ENCODE measurements at regions not wholly inside any gene's neighbourhood (a gene's known extent, or its start where the extent isn't known, plus 50 kb on each side); places are given as distances from the start of the nearest gene placed in this dataset.

DNA sequence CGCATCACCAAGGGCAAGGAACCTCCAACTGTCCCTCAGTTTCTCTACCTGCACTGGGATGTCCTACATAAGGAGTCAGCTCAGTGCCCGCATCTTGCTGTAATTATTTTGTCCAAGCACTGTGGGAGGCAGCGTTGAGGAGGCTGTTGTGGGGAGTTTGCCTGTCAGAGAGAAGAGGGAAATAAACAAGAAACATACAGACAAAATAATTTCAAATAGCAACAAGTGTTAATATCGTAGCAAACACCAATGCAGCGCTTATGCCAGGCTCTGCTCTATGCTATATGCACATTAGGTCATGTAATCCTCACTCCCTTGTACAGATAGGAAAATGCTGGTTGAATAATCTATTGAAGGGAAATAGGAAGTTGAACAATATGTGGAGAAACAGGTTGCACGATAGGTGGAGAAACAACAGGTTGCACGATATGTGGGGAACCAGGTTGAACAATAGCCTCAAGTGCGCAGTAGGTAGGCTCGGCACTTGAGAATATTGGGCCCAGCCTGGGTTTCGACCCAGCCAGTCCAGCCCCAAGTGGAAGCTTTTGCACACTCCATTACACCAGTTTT lies 91.2 kb upstream of the SIRPA start:
- TF ChIP-seq, protein P1, sequence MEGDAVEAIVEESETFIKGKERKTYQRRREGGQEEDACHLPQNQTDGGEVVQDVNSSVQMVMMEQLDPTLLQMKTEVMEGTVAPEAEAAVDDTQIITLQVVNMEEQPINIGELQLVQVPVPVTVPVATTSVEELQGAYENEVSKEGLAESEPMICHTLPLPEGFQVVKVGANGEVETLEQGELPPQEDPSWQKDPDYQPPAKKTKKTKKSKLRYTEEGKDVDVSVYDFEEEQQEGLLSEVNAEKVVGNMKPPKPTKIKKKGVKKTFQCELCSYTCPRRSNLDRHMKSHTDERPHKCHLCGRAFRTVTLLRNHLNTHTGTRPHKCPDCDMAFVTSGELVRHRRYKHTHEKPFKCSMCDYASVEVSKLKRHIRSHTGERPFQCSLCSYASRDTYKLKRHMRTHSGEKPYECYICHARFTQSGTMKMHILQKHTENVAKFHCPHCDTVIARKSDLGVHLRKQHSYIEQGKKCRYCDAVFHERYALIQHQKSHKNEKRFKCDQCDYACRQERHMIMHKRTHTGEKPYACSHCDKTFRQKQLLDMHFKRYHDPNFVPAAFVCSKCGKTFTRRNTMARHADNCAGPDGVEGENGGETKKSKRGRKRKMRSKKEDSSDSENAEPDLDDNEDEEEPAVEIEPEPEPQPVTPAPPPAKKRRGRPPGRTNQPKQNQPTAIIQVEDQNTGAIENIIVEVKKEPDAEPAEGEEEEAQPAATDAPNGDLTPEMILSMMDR (conservative IDR thresholded peaks at IDR 0.05; ENCODE audit: low read depth, low read length) = no peak
- TF ChIP-seq EZH2phosphoT487 (IDR thresholded peaks at IDR 0.05; ENCODE audit: borderline replicate concordance, low read length) = no peak

Measured in PC-3 (cell line).